MM.1S (cell line): ENCODE measurements at regions not wholly inside any gene's neighbourhood (a gene's known extent, or its start where the extent isn't known, plus 50 kb on each side); places are given as distances from the start of the nearest gene placed in this dataset.

Source experiments
- EZH2 ChIP-seq: fragments of 300-600 bp; sonication (generic); optimal IDR thresholded peaks from 2 replicates; pipeline ENCODE3; 2017; ENCODE audit warnings: low read depth, mild to moderate bottlenecking, antibody characterized with exemption, low read length, mixed read lengths
- EZH2phosphoT487 ChIP-seq: fragments of 300-600 bp; sonication (generic); IDR thresholded peaks from 2 replicates; pipeline ENCODE4 v1.6.1; 2018; ENCODE audit warnings: antibody characterized with exemption, low read length
- TF ChIP-seq, protein P1 (sequence below): fragments of 300-600 bp; sonication (generic); IDR thresholded peaks from 2 replicates; pipeline ENCODE4 v1.5.1; 2016; ENCODE audit warnings: antibody characterized with exemption, low read length, mixed read lengths

DNA sequence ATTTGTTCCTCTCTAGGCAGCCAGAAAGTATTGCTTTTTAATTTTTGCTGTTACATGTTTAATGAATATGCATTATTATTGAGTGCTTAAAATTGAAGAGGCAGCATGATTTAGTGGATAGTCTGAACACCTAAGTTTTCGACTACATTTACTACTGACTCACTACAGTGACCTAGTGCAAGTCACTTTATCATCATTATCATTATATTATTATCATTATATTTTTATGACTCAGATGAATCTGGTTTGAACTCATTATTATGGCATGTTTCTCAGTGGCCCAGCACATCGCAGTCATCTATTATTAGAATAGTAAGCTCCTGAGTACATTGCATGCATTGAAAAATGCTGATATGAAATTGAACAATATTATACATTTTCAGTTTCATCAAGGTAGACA is 351.2 kb upstream of the PRR20A start:
- TF ChIP-seq, protein P1, sequence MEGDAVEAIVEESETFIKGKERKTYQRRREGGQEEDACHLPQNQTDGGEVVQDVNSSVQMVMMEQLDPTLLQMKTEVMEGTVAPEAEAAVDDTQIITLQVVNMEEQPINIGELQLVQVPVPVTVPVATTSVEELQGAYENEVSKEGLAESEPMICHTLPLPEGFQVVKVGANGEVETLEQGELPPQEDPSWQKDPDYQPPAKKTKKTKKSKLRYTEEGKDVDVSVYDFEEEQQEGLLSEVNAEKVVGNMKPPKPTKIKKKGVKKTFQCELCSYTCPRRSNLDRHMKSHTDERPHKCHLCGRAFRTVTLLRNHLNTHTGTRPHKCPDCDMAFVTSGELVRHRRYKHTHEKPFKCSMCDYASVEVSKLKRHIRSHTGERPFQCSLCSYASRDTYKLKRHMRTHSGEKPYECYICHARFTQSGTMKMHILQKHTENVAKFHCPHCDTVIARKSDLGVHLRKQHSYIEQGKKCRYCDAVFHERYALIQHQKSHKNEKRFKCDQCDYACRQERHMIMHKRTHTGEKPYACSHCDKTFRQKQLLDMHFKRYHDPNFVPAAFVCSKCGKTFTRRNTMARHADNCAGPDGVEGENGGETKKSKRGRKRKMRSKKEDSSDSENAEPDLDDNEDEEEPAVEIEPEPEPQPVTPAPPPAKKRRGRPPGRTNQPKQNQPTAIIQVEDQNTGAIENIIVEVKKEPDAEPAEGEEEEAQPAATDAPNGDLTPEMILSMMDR: no peak
- no peak for TF ChIP-seq EZH2
- TF ChIP-seq EZH2phosphoT487: no peak
